ENCODE measurements at regions not wholly inside any gene's neighbourhood (a gene's known extent, or its start where the extent isn't known, plus 50 kb on each side); places are given as distances from the start of the nearest gene placed in this dataset.
A peak's percentile ranks its signal among the peaks of the same experiment; 100 is the strongest.

DNA sequence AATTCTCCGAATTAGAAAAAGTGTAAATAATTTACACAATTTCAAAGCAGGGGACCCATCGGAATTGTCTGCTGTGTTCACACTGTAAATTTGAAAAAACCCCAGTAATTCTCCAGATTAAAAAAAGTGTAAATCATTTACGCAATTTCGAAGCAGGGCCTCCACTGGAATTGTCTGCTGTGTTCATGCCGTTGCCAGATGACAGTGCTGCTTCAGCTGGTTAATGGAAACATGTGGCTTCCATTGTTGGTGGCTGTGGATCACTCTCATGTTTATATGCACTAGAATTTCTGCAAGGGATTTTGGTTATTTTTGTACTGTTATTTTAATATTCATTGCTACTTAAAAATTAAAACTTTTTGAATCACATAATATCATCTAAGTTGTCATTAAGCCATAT is 88.8 kb upstream of the ELMO1 start:
- no peak overlapping the region for H3K27ac ChIP-seq
- no peak for DNase-seq
- H3K36me3 ChIP-seq: no peaks in the 10 kb centered on the region
- intact Hi-C loops (cut with DNase I; ENCODE audit: low total_unique reads): no loop called here
- no peak for TF ChIP-seq POLR2AphosphoS5 (IDR thresholded peaks at IDR 0.05)
- TF ChIP-seq EP300 (IDR thresholded peaks at IDR 0.05): no peak
- TF ChIP-seq POLR2A (IDR thresholded peaks at IDR 0.05): no peak
- TF ChIP-seq, protein P1, sequence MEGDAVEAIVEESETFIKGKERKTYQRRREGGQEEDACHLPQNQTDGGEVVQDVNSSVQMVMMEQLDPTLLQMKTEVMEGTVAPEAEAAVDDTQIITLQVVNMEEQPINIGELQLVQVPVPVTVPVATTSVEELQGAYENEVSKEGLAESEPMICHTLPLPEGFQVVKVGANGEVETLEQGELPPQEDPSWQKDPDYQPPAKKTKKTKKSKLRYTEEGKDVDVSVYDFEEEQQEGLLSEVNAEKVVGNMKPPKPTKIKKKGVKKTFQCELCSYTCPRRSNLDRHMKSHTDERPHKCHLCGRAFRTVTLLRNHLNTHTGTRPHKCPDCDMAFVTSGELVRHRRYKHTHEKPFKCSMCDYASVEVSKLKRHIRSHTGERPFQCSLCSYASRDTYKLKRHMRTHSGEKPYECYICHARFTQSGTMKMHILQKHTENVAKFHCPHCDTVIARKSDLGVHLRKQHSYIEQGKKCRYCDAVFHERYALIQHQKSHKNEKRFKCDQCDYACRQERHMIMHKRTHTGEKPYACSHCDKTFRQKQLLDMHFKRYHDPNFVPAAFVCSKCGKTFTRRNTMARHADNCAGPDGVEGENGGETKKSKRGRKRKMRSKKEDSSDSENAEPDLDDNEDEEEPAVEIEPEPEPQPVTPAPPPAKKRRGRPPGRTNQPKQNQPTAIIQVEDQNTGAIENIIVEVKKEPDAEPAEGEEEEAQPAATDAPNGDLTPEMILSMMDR (IDR thresholded peaks at IDR 0.05): no peak
- no peaks in the 10 kb centered on the region for H3K4me1 ChIP-seq
- no peak overlapping the region for H3K4me3 ChIP-seq
- H3K27me3 ChIP-seq: no peaks in the 10 kb centered on the region
- WGBS, 5 donors: 66 to 85% (median 81%) methylated on average over 5 of the region's 5 CpGs
- no peaks in the 10 kb centered on the region for H3K9me3 ChIP-seq

DNA sequence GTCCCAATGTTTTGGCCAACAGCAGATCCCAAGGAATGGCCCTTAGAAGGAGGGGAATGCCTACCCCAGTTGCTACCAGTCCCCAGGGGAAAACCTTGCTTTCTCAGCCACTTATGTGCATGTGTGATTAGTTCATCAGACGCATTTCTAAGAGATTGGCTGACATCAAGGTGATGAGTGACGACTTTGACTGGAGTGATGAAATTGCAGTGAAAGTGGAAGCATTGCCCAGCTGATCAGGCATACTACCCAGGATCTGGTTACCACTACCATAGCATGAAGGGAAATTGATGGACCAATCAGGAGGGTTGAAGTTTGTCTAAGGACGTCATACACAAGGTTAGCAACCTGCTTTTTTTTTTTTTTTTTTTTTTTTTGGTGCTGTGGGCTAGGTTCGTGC is 90.3 kb upstream of the ELMO1 start:
- DNase-seq: no peak
- 76 to 88% (median 81%) methylated on average over 4 of the region's 4 CpGs for WGBS, 5 donors
- Histone ChIP-seq H3K9me3 (no peaks in the 10 kb centered on the region), H3K27ac (no peak overlapping the region), H3K36me3 (no peaks in the 10 kb centered on the region), H3K27me3 (no peaks in the 10 kb centered on the region), H3K4me3 (no peak overlapping the region), H3K4me1 (no peaks in the 10 kb centered on the region)
- intact Hi-C loops (cut with DNase I; ENCODE audit: low total_unique reads): no loop called here
- TF ChIP-seq, protein P1 (IDR thresholded peaks at IDR 0.05): no peak
- no peak for TF ChIP-seq POLR2AphosphoS5 (IDR thresholded peaks at IDR 0.05)
- no peak for TF ChIP-seq POLR2A (IDR thresholded peaks at IDR 0.05)
- TF ChIP-seq EP300 (IDR thresholded peaks at IDR 0.05): no peak

DNA sequence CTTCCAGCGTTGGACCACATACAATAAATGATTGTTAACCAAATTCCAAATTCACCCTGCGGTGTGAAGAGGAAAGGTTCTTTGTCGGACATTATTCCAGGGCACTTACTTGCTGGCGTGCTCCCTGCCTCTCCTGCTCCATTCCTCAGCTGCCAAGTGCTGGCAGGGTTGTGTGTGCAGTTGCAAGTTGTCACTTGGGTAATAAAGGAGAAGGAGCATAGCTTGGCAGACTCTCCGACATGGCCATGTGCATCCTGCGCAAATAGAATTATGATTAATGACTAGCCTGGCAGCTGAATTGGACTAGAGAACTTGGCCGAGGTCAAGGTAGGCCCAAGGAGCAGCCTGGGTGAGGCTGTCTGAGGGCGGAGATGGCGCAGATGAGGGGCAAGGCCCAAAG is 92.3 kb upstream of the ELMO1 start:
- Histone ChIP-seq H3K4me1 (no peaks in the 10 kb centered on the region), H3K9me3 (no peaks in the 10 kb centered on the region), H3K27ac (no peak overlapping the region), H3K27me3 (no peaks in the 10 kb centered on the region), H3K36me3 (no peaks in the 10 kb centered on the region), H3K4me3 (no peak overlapping the region)
- peak in 1 of 2 donors; percentile 15 for DNase-seq
- TF ChIP-seq POLR2A (IDR thresholded peaks at IDR 0.05): no peak
- TF ChIP-seq EP300 (IDR thresholded peaks at IDR 0.05): no peak
- no peak for TF ChIP-seq POLR2AphosphoS5 (IDR thresholded peaks at IDR 0.05)
- TF ChIP-seq, protein P1 (IDR thresholded peaks at IDR 0.05): no peak
- intact Hi-C loops (cut with DNase I; ENCODE audit: low total_unique reads): no loop called here
- 74 to 76% (median 75%) methylated on average over 9 of the region's 9 CpGs for WGBS, 5 donors

DNA sequence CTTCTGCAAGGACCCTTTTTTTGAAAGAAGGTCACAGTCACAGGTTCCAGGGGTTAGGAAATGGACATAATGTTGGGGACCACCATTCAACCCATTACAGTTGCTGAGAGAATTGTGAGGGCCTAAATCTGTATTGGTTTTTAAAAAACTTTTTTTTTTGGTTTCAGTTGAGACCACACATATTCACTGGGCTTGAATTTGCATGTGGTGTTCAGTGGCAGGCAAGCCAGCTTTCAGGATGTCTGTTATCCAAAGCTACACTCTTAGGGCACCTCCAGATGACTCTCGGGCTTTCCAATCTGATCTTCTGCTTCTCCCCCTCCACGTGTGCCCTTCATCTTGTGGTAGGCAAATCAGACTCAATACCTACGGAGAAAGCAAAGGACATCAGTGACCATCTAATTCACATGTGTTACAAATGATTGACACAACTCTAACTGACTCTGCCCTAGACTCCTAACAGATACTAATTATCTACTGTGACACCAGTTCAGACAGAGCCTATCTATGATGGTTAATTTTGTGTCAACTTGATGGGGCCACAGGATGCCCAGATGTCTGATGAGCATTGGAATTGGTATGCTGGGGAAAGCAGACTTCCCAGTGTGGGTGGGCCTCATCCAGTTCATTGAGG is 93.3 kb upstream of the ELMO1 start:
- H3K4me3 ChIP-seq: no peak overlapping the region
- H3K27me3 ChIP-seq: no peaks in the 10 kb centered on the region
- no peak for TF ChIP-seq POLR2AphosphoS5 (IDR thresholded peaks at IDR 0.05)
- no peak for TF ChIP-seq EP300 (IDR thresholded peaks at IDR 0.05)
- no peak for TF ChIP-seq POLR2A (IDR thresholded peaks at IDR 0.05)
- TF ChIP-seq, protein P1 (IDR thresholded peaks at IDR 0.05): no peak
- intact Hi-C loops (cut with DNase I; ENCODE audit: low total_unique reads): no loop called here
- H3K4me1 ChIP-seq: no peaks in the 10 kb centered on the region
- no peaks in the 10 kb centered on the region for H3K9me3 ChIP-seq
- no peaks in the 10 kb centered on the region for H3K36me3 ChIP-seq
- H3K27ac ChIP-seq: no peak overlapping the region
- no peak for DNase-seq
- WGBS, 5 donors: 79 to 91% (median 83%) methylated on average over 3 of the region's 3 CpGs
